Kidney (tissue), 13 donors: ENCODE measurements at regions not wholly inside any gene's neighbourhood (a gene's known extent, or its start where the extent isn't known, plus 50 kb on each side); places are given as distances from the start of the nearest gene placed in this dataset.
A peak's percentile ranks its signal among the peaks of the same experiment; 100 is the strongest.

Experiments used
- DNase-seq, 5 donors: peaks; one replicate each; pipeline ENCODE4 v3.0.0-alpha.2; 2013 to 2020
- FAIRE-seq: peaks from 2 replicates; lab custom pipeline; 2012; peaks lifted over from hg19 to GRCh38; lab: Jason Lieb, UNC
- H3K27ac ChIP-seq, 2 donors: one replicate each; pipeline ENCODE4 v1.7.0; 2013; ENCODE audit warnings: low read depth in 2 of 2, low read length in 2 of 2, inconsistent platforms in 1 of 2
- H3K27me3 ChIP-seq: one replicate; pipeline ENCODE4 v1.7.1; 2013; ENCODE audit warnings: low read length, inconsistent platforms; ENCODE audit not compliant: control insufficient read depth, insufficient read depth
- H3K36me3 ChIP-seq, 3 donors: one replicate each; pipeline versions ENCODE4 v1.7.0 to v1.7.1; 2013; ENCODE audit warnings: low read length in 3 of 3, control low read depth in 1 of 3, inconsistent platforms in 1 of 3; ENCODE audit not compliant: insufficient read depth in 3 of 3, control insufficient read depth in 2 of 3
- H3K4me1 ChIP-seq, 3 donors: one replicate each; pipeline versions ENCODE4 v1.7.0 to v1.7.1; 2013; ENCODE audit warnings: low read length in 3 of 3, inconsistent platforms in 1 of 3, low read depth in 1 of 3; ENCODE audit not compliant: control insufficient read depth in 2 of 3, insufficient read depth in 2 of 3
- H3K4me3 ChIP-seq, 3 donors: one replicate each; pipeline versions ENCODE4 v1.7.0 to v1.8.1; 2013; ENCODE audit warnings: low read length in 3 of 3, control low read depth in 1 of 3, inconsistent platforms in 1 of 3
- H3K9ac ChIP-seq, 3 donors: one replicate each; pipeline versions ENCODE4 v1.7.0 to v1.7.1; 2013; ENCODE audit warnings: low read length in 3 of 3, control low read depth in 1 of 3, inconsistent platforms in 1 of 3
- H3K9me3 ChIP-seq, 3 donors: one replicate each; pipeline versions ENCODE4 v1.7.0 to v1.7.1; 2013; ENCODE audit warnings: low read length in 3 of 3, control low read depth in 1 of 3, inconsistent platforms in 1 of 3; ENCODE audit not compliant: control insufficient read depth in 2 of 3, insufficient read depth in 1 of 3
- CTCF ChIP-seq: IDR thresholded peaks from 3 replicates; pipeline ENCODE4 v1.5.1; 2012; ENCODE audit warnings: mild to moderate bottlenecking, moderate library complexity, borderline replicate concordance; ENCODE audit not compliant: insufficient read depth; ENCODE audit errors: extremely low read depth
- intact Hi-C: fragments of 100-400 bp; cut with DNase I; formaldehyde crosslinking; loops from one replicate; pipeline ENCODE4 v1.11.1; 2022
- donor health status: control.
- donor health status: control.
- donor health status: control.
- donor health status: control.
- donor health status: control.
- donor health status: DM: yes; HTN: yes; CAD: no.
- donor health status: Normal renal cell carcinoma (clear cell type).

GRCh38 chr1:116819081-116819480 lies 64.9 kb downstream of the CD2 start:
- FAIRE-seq (no peak), DNase-seq (no peak)
- Histone ChIP-seq H3K9me3 (no peaks in the 10 kb centered on the region), H3K27ac (no peak overlapping the region), H3K9ac (no peak overlapping the region), H3K4me1 (no peaks in the 10 kb centered on the region), H3K36me3 (no peaks in the 10 kb centered on the region), H3K27me3 (no peaks in the 10 kb centered on the region), H3K4me3 (no peak overlapping the region)
- intact Hi-C loops = no loop called here
- TF ChIP-seq CTCF = no peak

- intact Hi-C loops = no loop called here
- Histone ChIP-seq H3K27me3 (no peaks in the 10 kb centered on the region), H3K27ac (no peak overlapping the region), H3K4me1 (no peaks in the 10 kb centered on the region), H3K9me3 (no peaks in the 10 kb centered on the region), H3K9ac (no peak overlapping the region), H3K36me3 (no peaks in the 10 kb centered on the region), H3K4me3 (no peak overlapping the region)
- TF ChIP-seq CTCF = no peak
- no peak for FAIRE-seq
- peak in 3 of 5 donors; percentile 13 to 87 (median 18) for DNase-seq
Observed at GRCh38 chr1:116820369-116820768, 66.1 kb downstream of the CD2 start.

DNA sequence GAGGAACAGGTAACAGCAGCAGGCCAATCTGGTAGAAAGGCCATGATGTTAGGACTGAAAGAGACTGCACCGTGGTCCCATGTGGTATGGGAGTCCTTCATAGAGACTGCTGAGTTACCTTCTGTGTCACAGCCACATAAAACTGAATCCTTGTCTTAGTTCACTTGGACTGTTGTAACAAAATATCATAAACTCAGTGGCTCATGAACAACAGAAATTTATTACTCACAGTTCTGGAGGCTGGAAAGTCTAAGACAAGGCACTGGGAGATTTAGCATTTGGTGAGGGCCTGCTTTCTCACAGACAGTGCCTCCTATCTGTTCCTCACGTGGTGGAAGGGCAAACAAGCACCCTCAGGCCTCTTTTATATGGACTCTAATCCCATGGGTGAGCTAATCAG lies 67.5 kb downstream of the CD2 start:
- Histone ChIP-seq H3K9ac (no peak overlapping the region), H3K36me3 (no peaks in the 10 kb centered on the region), H3K9me3 (no peaks in the 10 kb centered on the region), H3K4me3 (no peak overlapping the region), H3K27ac (no peak overlapping the region), H3K4me1 (peaks cover 0 to 2% (median 0%) of the 10 kb centered on the region in 3 donors), H3K27me3 (no peaks in the 10 kb centered on the region)
- FAIRE-seq = no peak
- no peak for TF ChIP-seq CTCF
- intact Hi-C loops = no loop called here
- no peak for DNase-seq

DNA sequence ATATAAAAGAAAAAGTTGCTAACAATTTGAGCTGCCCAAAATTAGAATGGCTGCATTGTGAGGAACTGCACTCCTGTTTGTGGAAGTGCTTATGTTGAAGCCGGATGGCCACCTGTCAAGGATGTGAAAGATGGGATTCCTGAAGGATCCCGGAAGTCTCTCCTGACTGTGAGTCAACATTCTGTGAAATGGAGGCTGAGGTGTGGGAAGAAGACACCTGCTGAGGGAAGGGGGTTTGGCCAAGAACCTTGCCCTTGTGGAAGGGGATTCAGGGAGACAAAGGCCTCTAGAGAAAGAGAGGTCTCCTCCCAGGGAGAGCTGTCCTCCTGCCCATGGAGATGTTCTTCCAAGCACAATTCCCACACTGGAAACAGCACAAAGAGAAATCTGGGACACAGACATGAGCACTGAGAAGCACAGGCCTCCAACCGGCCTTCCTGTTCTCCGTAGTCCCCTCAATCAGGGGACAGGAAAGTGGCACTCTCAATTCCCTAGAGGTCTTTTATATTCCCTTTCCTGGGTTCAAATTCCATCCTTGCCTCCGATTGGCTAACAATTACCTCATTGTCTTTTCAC lies 70.5 kb downstream of the CD2 start:
- intact Hi-C loops = no loop called here
- TF ChIP-seq CTCF = no peak
- Histone ChIP-seq H3K36me3 (no peaks in the 10 kb centered on the region), H3K4me3 (no peak overlapping the region), H3K27me3 (no peaks in the 10 kb centered on the region), H3K27ac (no peak overlapping the region), H3K9me3 (no peaks in the 10 kb centered on the region), H3K9ac (no peak overlapping the region), H3K4me1 (peaks cover 0 to 2% (median 0%) of the 10 kb centered on the region in 3 donors)
- DNase-seq = peak in 2 of 5 donors; percentile 15 to 21
- FAIRE-seq = no peak
